ENCODE measurements at regions not wholly inside any gene's neighbourhood (a gene's known extent, or its start where the extent isn't known, plus 50 kb on each side); places are given as distances from the start of the nearest gene placed in this dataset.

GRCh38 chr1:45272913-45273371 is 53.8 kb upstream of the HPDL start:
- Histone ChIP-seq H3K9me3 (ENCODE audit: control insufficient read depth in 2 of 2, insufficient read depth in 1 of 2, low read depth in 1 of 2, low read length in 1 of 2) (peaks cover 0 to 3% of the 10 kb centered on the region in 2 donors), H3K27ac (ENCODE audit: low read depth in 1 of 3, low read length in 2 of 3) (no peak overlapping the region), H3K36me3 (ENCODE audit: control insufficient read depth in 3 of 3, insufficient read depth in 2 of 3, low read depth in 1 of 3, low read length in 3 of 3) (no peaks in the 10 kb centered on the region), H3K4me1 (ENCODE audit: control insufficient read depth in 3 of 3, insufficient read depth in 2 of 3, low read depth in 1 of 3, low read length in 2 of 3) (peaks cover 0 to 3% (median 0%) of the 10 kb centered on the region in 3 donors), H3K4me3 (ENCODE audit: low read depth in 1 of 3, low read length in 3 of 3) (no peak overlapping the region), H3K27me3 (ENCODE audit: control insufficient read depth in 3 of 3, insufficient read depth in 3 of 3, low read length in 3 of 3) (no peaks in the 10 kb centered on the region)
- DNase-seq (no peak), FAIRE-seq (no peak)
- 88 to 97% (median 89%) methylated on average over 4 of the region's 4 CpGs for WGBS, 3 donors

GRCh38 chr1:45275054-45275453 is 51.6 kb upstream of the HPDL start:
- FAIRE-seq (no peak), DNase-seq (peak; percentile 31 to 49)
- Histone ChIP-seq H3K4me3 (ENCODE audit: low read depth in 1 of 3, low read length in 3 of 3) (no peak overlapping the region), H3K36me3 (ENCODE audit: control insufficient read depth in 3 of 3, insufficient read depth in 2 of 3, low read depth in 1 of 3, low read length in 3 of 3) (no peaks in the 10 kb centered on the region), H3K4me1 (ENCODE audit: control insufficient read depth in 3 of 3, insufficient read depth in 2 of 3, low read depth in 1 of 3, low read length in 2 of 3) (peaks cover 0 to 3% (median 0%) of the 10 kb centered on the region in 3 donors), H3K9me3 (ENCODE audit: control insufficient read depth in 2 of 2, insufficient read depth in 1 of 2, low read depth in 1 of 2, low read length in 1 of 2) (peaks cover 0 to 3% of the 10 kb centered on the region in 2 donors), H3K27me3 (ENCODE audit: control insufficient read depth in 3 of 3, insufficient read depth in 3 of 3, low read length in 3 of 3) (no peaks in the 10 kb centered on the region), H3K27ac (ENCODE audit: low read depth in 1 of 3, low read length in 2 of 3) (no peak overlapping the region)
